ENCODE measurements at regions not wholly inside any gene's neighbourhood (a gene's known extent, or its start where the extent isn't known, plus 50 kb on each side); places are given as distances from the start of the nearest gene placed in this dataset.

- H3K4me1 ChIP-seq = no peaks in the 10 kb centered on the region; the same call in 1 of the 2 replicates
- H3K9me3 ChIP-seq = no peaks in the 10 kb centered on the region
- H3K4me3 ChIP-seq (ENCODE audit: low read depth, low read length) = no peak overlapping the region
- no peak for DNase-seq
- no peaks in the 10 kb centered on the region for H3K36me3 ChIP-seq
- TF ChIP-seq, protein P1, sequence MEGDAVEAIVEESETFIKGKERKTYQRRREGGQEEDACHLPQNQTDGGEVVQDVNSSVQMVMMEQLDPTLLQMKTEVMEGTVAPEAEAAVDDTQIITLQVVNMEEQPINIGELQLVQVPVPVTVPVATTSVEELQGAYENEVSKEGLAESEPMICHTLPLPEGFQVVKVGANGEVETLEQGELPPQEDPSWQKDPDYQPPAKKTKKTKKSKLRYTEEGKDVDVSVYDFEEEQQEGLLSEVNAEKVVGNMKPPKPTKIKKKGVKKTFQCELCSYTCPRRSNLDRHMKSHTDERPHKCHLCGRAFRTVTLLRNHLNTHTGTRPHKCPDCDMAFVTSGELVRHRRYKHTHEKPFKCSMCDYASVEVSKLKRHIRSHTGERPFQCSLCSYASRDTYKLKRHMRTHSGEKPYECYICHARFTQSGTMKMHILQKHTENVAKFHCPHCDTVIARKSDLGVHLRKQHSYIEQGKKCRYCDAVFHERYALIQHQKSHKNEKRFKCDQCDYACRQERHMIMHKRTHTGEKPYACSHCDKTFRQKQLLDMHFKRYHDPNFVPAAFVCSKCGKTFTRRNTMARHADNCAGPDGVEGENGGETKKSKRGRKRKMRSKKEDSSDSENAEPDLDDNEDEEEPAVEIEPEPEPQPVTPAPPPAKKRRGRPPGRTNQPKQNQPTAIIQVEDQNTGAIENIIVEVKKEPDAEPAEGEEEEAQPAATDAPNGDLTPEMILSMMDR (IDR thresholded peaks at IDR 0.05; ENCODE audit: low read depth, low read length) = no peak
- H3K27me3 ChIP-seq = no peaks in the 10 kb centered on the region
Measured at GRCh38 chr18:60538891-60539290, 166.3 kb upstream of the MC4R start.

GRCh38 chr18:60541661-60542060 lies 169.1 kb upstream of the MC4R start:
- H3K9me3 ChIP-seq = no peaks in the 10 kb centered on the region
- no peak for DNase-seq

GRCh38 chr18:60543646-60544045 lies 171.1 kb upstream of the MC4R start:
- H3K9me3 ChIP-seq = no peaks in the 10 kb centered on the region
- DNase-seq = no peak
- no peak overlapping the region for H3K4me3 ChIP-seq (ENCODE audit: low read depth, low read length)
- no peaks in the 10 kb centered on the region for H3K27me3 ChIP-seq
- no peaks in the 10 kb centered on the region for H3K36me3 ChIP-seq
- no peaks in the 10 kb centered on the region; the same call in 1 of the 2 replicates for H3K4me1 ChIP-seq
- TF ChIP-seq, protein P1 (IDR thresholded peaks at IDR 0.05; ENCODE audit: low read depth, low read length) = no peak

More at GRCh38 chr18:60541661-60542060, 169.1 kb upstream of the MC4R start:
- Histone ChIP-seq H3K4me1 (no peaks in the 10 kb centered on the region; the same call in 1 of the 2 replicates), H3K36me3 (no peaks in the 10 kb centered on the region), H3K27me3 (no peaks in the 10 kb centered on the region), H3K4me3 (ENCODE audit: low read depth, low read length) (no peak overlapping the region)
- TF ChIP-seq, protein P1 (IDR thresholded peaks at IDR 0.05; ENCODE audit: low read depth, low read length) = no peak

- Histone ChIP-seq H3K36me3 (no peaks in the 10 kb centered on the region), H3K4me1 (no peaks in the 10 kb centered on the region), H3K27me3 (no peaks in the 10 kb centered on the region), H3K4me3 (ENCODE audit: low read depth, low read length) (no peak overlapping the region), H3K9me3 (no peaks in the 10 kb centered on the region)
- TF ChIP-seq, protein P1 (IDR thresholded peaks at IDR 0.05; ENCODE audit: low read depth, low read length) = peak; percentile 69
- DNase-seq = peak; percentile 23
Measured at GRCh38 chr18:60549338-60549960, 176.9 kb upstream of the MC4R start.

DNA sequence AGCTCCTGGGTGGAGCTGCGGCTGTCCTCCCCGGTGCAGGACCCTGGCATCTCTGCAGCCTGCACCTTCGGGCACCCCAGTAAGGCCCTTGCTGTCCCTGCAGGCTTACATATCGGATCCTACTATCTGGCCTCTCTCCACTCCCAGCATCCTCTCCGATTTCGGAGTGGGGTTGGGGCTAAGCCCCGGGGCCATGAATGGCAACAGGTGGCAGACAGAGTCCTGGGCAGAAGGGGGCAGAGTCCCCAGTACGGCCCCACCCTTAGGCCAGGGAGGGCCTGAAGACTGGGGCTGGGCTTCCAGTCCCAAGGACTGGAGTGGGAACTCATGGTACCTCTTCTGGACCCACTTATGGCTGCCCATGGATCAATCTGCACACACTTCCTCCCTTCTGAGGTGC lies 180.4 kb upstream of the MC4R start:
- Histone ChIP-seq H3K36me3 (no peaks in the 10 kb centered on the region), H3K9me3 (no peaks in the 10 kb centered on the region), H3K27me3 (no peaks in the 10 kb centered on the region), H3K4me1 (no peaks in the 10 kb centered on the region), H3K4me3 (ENCODE audit: low read depth, low read length) (no peak overlapping the region)
- TF ChIP-seq, protein P1 (IDR thresholded peaks at IDR 0.05; ENCODE audit: low read depth, low read length) = no peak
- no peak for DNase-seq

- Histone ChIP-seq H3K36me3 (no peaks in the 10 kb centered on the region), H3K9me3 (no peaks in the 10 kb centered on the region), H3K4me1 (no peaks in the 10 kb centered on the region), H3K4me3 (ENCODE audit: low read depth, low read length) (no peak overlapping the region), H3K27me3 (no peaks in the 10 kb centered on the region)
- no peak for DNase-seq
- TF ChIP-seq, protein P1 (IDR thresholded peaks at IDR 0.05; ENCODE audit: low read depth, low read length) = no peak
Measured at GRCh38 chr18:60554967-60555366, 182.4 kb upstream of the MC4R start.
